Keratinocyte (primary cell): ENCODE measurements at regions not wholly inside any gene's neighbourhood (a gene's known extent, or its start where the extent isn't known, plus 50 kb on each side); places are given as distances from the start of the nearest gene placed in this dataset.

ENCODE experiments used
- DNase-seq: peaks from one replicate; pipeline ENCODE4 v3.0.0-alpha.2; 2011; ENCODE audit warnings: low read depth, missing footprints, low spot score
- FAIRE-seq: peaks from 2 replicates; lab custom pipeline; 2011; peaks lifted over from hg19 to GRCh38; lab: Jason Lieb, UNC
- H2AFZ ChIP-seq: 2 replicates; pipeline ENCODE4 v1.6.0; 2012; ENCODE audit warnings: low read length, control low read depth, inconsistent platforms; ENCODE audit not compliant: control insufficient read depth
- H3K27ac ChIP-seq: 2 replicates; pipeline ENCODE4 v1.5.1; 2011; ENCODE audit warnings: low read length; ENCODE audit not compliant: control insufficient read depth, insufficient read depth
- H3K27me3 ChIP-seq: 3 replicates; pipeline ENCODE4 v1.6.0; 2011; ENCODE audit warnings: low read length; ENCODE audit not compliant: control insufficient read depth, insufficient read depth; ENCODE audit errors: extremely low read depth
- H3K36me3 ChIP-seq, 2 experiments: 2 replicates in 1 of 2; 3 replicates in 1 of 2; pipeline ENCODE4 v1.5.1; 2011; ENCODE audit warnings: low read length in 2 of 2, mild to moderate bottlenecking in 1 of 2; ENCODE audit not compliant: control insufficient read depth in 2 of 2, insufficient read depth in 2 of 2; ENCODE audit errors: extremely low read depth in 1 of 2
- H3K4me1 ChIP-seq: 3 replicates; pipeline ENCODE4 v1.5.1; 2011; ENCODE audit warnings: low read length; ENCODE audit not compliant: control insufficient read depth, insufficient read depth; ENCODE audit errors: extremely low read depth
- H3K4me2 ChIP-seq: 3 replicates; pipeline ENCODE4 v1.6.0; 2011; ENCODE audit warnings: low read depth, low read length; ENCODE audit not compliant: control insufficient read depth, insufficient read depth; ENCODE audit errors: extremely low read depth
- H3K4me3 ChIP-seq, 3 experiments: fragments of 200-600 bp in 1 of 3; sonication (generic) in 1 of 3; 2 replicates in 2 of 3; 3 replicates in 1 of 3; pipeline ENCODE4 v1.5.1; 2011 to 2016; ENCODE audit warnings: low read length in 3 of 3, mild to moderate bottlenecking in 3 of 3, control low read depth in 2 of 3, inconsistent platforms in 1 of 3, low read depth in 1 of 3, mixed read lengths in 1 of 3, mixed run types in 1 of 3, moderate library complexity in 1 of 3; ENCODE audit not compliant: control insufficient read depth in 2 of 3, insufficient read depth in 2 of 3; ENCODE audit errors: extremely low read depth in 1 of 3
- H3K79me2 ChIP-seq: 2 replicates; pipeline ENCODE4 v1.6.0; 2012; ENCODE audit warnings: low read length; ENCODE audit not compliant: control insufficient read depth, insufficient read depth
- H3K9ac ChIP-seq: 3 replicates; pipeline ENCODE4 v1.6.0; 2011; ENCODE audit warnings: low read length; ENCODE audit not compliant: control insufficient read depth, insufficient read depth; ENCODE audit errors: extremely low read depth
- H3K9me1 ChIP-seq: 3 replicates; pipeline ENCODE4 v1.6.0; 2011; ENCODE audit warnings: low read length; ENCODE audit not compliant: control insufficient read depth, insufficient read depth; ENCODE audit errors: extremely low read depth
- H3K9me3 ChIP-seq: 2 replicates; pipeline ENCODE4 v1.5.1; 2012; ENCODE audit warnings: low read depth, low read length; ENCODE audit not compliant: control insufficient read depth
- H4K20me1 ChIP-seq: 3 replicates; pipeline ENCODE4 v1.6.0; 2011; ENCODE audit warnings: low read length; ENCODE audit not compliant: control insufficient read depth, insufficient read depth; ENCODE audit errors: extremely low read depth
- EZH2 ChIP-seq: IDR thresholded peaks from one replicate; pipeline ENCODE4 v1.6.1; 2012; ENCODE audit warnings: inconsistent platforms, mild to moderate bottlenecking, low read length, moderate library complexity
- dilution Hi-C: fragments of 300-500 bp; cut with MboI; formaldehyde crosslinking; loops from one replicate; pipeline ENCODE4 v1.7.0; 2020; ENCODE audit warnings: low sequenced_read_pairs; ENCODE audit not compliant: extremely low pct_ligation_motif_present
- TF ChIP-seq, protein P1 (sequence below), 3 experiments: IDR thresholded peaks in 1 of 3; conservative IDR thresholded peaks in 1 of 3; optimal IDR thresholded peaks in 1 of 3; 2 replicates in 2 of 3; 3 replicates in 1 of 3; pipeline versions ENCODE3 to v1.5.1; 2011; ENCODE audit warnings: low read length in 3 of 3, mild to moderate bottlenecking in 3 of 3, moderate library complexity in 2 of 3, control low read depth in 1 of 3, inconsistent platforms in 1 of 3; ENCODE audit not compliant: insufficient read depth in 2 of 3; ENCODE audit errors: extremely low read depth in 1 of 3

DNA sequence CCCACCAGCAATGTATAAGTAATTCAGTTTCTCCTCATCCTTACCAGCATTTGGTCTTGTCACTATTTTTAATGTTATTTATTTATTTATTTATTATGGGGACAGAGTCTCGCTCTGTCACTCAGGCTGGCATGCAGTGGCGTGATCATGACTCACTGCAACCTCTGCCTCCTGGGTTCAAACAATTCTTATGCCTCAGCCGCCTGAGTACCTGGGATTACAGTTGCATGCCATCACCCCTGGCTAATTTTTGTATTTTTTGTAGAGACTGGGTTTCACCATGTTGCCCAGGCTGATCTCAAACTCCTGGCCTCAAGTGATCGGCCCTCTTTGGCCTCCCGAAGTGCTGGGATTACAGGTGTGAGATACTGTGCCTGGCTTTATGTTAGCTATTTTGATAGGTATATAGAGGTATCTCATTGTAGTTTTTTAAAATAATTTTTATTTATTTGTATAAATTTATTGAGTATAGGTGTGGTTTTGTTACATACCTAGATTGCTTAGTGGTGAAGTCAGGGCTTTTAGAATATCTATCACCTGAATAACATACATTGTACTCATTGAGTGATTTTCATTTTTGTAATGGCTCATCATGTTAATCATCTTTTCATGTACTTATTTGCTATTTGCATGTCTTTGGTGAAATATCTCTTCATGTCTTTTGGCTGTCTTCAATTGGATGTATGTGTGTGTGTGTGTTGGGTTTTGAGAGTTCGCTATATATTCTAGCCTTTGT lies 53.3 kb downstream of the TANC2 start:
- Histone ChIP-seq H3K4me2 (peak overlapping the region; percentile 54), H3K79me2 (peaks cover 72% of the 10 kb centered on the region)
- FAIRE-seq: peak; percentile 46

DNA sequence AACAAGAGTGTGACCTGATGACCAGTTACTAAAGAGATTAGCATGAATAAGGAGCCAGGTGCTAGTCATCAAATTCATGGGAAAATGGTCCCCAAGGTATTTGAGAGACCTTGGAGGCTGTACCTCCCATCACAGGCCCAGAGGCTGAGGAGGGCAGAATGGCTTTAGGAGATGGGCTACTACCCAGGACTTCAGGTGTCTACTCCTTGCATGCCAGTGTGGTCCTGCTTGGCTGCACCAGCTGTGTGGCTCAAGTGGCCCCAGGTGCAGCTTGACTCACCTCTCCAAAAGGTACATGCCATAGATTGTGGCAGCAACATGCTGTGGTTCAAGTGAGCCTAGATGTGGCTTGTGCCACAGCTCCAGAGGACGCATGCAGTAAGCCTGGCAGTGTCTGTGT lies 56.5 kb downstream of the TANC2 start:
- H3K27ac ChIP-seq: no peak overlapping the region

More for the DNA sequence above, 53.3 kb downstream of the TANC2 start:
- H3K27me3 ChIP-seq: no peaks in the 10 kb centered on the region
- TF ChIP-seq, protein P1, sequence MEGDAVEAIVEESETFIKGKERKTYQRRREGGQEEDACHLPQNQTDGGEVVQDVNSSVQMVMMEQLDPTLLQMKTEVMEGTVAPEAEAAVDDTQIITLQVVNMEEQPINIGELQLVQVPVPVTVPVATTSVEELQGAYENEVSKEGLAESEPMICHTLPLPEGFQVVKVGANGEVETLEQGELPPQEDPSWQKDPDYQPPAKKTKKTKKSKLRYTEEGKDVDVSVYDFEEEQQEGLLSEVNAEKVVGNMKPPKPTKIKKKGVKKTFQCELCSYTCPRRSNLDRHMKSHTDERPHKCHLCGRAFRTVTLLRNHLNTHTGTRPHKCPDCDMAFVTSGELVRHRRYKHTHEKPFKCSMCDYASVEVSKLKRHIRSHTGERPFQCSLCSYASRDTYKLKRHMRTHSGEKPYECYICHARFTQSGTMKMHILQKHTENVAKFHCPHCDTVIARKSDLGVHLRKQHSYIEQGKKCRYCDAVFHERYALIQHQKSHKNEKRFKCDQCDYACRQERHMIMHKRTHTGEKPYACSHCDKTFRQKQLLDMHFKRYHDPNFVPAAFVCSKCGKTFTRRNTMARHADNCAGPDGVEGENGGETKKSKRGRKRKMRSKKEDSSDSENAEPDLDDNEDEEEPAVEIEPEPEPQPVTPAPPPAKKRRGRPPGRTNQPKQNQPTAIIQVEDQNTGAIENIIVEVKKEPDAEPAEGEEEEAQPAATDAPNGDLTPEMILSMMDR (optimal IDR thresholded peaks at IDR 0.05 in 1 of 3, IDR thresholded peaks at IDR 0.05 in 1 of 3, conservative IDR thresholded peaks at IDR 0.05 in 1 of 3; ENCODE audit: extremely low read depth in 1 of 3, insufficient read depth in 2 of 3, low read length in 3 of 3): no peak
- TF ChIP-seq EZH2: no peak
- dilution Hi-C loops: no loop called here
- peaks cover 5% of the 10 kb centered on the region for H3K9me3 ChIP-seq
- peak overlapping the region; percentile 88 for H3K27ac ChIP-seq
- peak overlapping the region; percentile 27 for H2AFZ ChIP-seq
- H4K20me1 ChIP-seq: no peaks in the 10 kb centered on the region
- no peaks in the 10 kb centered on the region for H3K9me1 ChIP-seq
- peak; percentile 44 for DNase-seq
- peak overlapping the region; percentile 52 for H3K9ac ChIP-seq
- peaks cover 20% of the 10 kb centered on the region for H3K4me1 ChIP-seq
- no peak overlapping the region for H3K4me3 ChIP-seq
- H3K36me3 ChIP-seq: peaks cover 0 to 4% of the 10 kb centered on the region in 2 experiments

More for the DNA sequence above, 56.5 kb downstream of the TANC2 start:
- H3K79me2 ChIP-seq: peaks cover 74% of the 10 kb centered on the region
- H3K9me1 ChIP-seq: no peaks in the 10 kb centered on the region
- H2AFZ ChIP-seq: no peak overlapping the region
- dilution Hi-C loops: no loop called here
- H3K4me2 ChIP-seq: no peak overlapping the region
- TF ChIP-seq EZH2: no peak
- TF ChIP-seq, protein P1 (optimal IDR thresholded peaks at IDR 0.05 in 1 of 3, IDR thresholded peaks at IDR 0.05 in 1 of 3, conservative IDR thresholded peaks at IDR 0.05 in 1 of 3; ENCODE audit: extremely low read depth in 1 of 3, insufficient read depth in 2 of 3, low read length in 3 of 3): no peak
- no peak overlapping the region for H3K9ac ChIP-seq
- peaks cover 0 to 4% of the 10 kb centered on the region in 2 experiments for H3K36me3 ChIP-seq
- peaks cover 5% of the 10 kb centered on the region for H3K9me3 ChIP-seq
- no peak for FAIRE-seq
- no peaks in the 10 kb centered on the region for H4K20me1 ChIP-seq
- DNase-seq: no peak
- no peak overlapping the region for H3K4me3 ChIP-seq
- no peaks in the 10 kb centered on the region for H3K27me3 ChIP-seq
- peaks cover 23% of the 10 kb centered on the region for H3K4me1 ChIP-seq
